Fibroblast of lung (primary cell): ENCODE measurements at regions not wholly inside any gene's neighbourhood (a gene's known extent, or its start where the extent isn't known, plus 50 kb on each side); places are given as distances from the start of the nearest gene placed in this dataset.

Experiments used
- DNase-seq, 2 donors: peaks; one replicate each; pipeline versions ENCODE4 v3.0.0 to v3.0.0-alpha.2; 2010; ENCODE audit warnings: low read depth in 2 of 2
- H2AFZ ChIP-seq: 2 replicates; pipeline ENCODE4 v1.5.1; 2012; ENCODE audit warnings: low read length, control low read depth, inconsistent platforms
- H3K27ac ChIP-seq: 2 replicates; pipeline ENCODE4 v1.5.1; 2011; ENCODE audit warnings: low read length, control low read depth; ENCODE audit not compliant: insufficient read depth
- H3K27me3 ChIP-seq: 2 replicates; pipeline ENCODE4 v1.5.1; 2011; ENCODE audit warnings: mild to moderate bottlenecking, low read length; ENCODE audit not compliant: control insufficient read depth, insufficient read depth
- H3K36me3 ChIP-seq: 2 replicates; pipeline ENCODE4 v1.5.1; 2011; ENCODE audit warnings: low read length; ENCODE audit not compliant: control insufficient read depth, insufficient read depth
- H3K4me1 ChIP-seq: 2 replicates; pipeline ENCODE4 v1.5.1; 2011; ENCODE audit warnings: low read length; ENCODE audit not compliant: control insufficient read depth, insufficient read depth; ENCODE audit errors: extremely low read depth
- H3K4me2 ChIP-seq: 2 replicates; pipeline ENCODE4 v1.5.1; 2011; ENCODE audit warnings: low read length, control low read depth; ENCODE audit not compliant: insufficient read depth; ENCODE audit errors: extremely low read depth
- H3K4me3 ChIP-seq, 4 experiments: fragments of 200-600 bp in 1 of 4; sonication (generic) in 1 of 4; replicated peaks in 1 of 4; 2 replicates each; pipeline ENCODE4 v1.5.1; 2011 to 2016; ENCODE audit warnings: low read length in 4 of 4, low read depth in 3 of 4, mild to moderate bottlenecking in 3 of 4, control low read depth in 2 of 4, inconsistent platforms in 1 of 4, mixed read lengths in 1 of 4; ENCODE audit not compliant: insufficient read depth in 1 of 4; ENCODE audit errors: control extremely low read depth in 1 of 4
- H3K79me2 ChIP-seq: 2 replicates; pipeline ENCODE4 v1.5.1; 2012; ENCODE audit warnings: mild to moderate bottlenecking, low read length, inconsistent platforms; ENCODE audit not compliant: control insufficient read depth, insufficient read depth
- H3K9ac ChIP-seq: 2 replicates; pipeline ENCODE4 v1.5.1; 2011; ENCODE audit warnings: mild to moderate bottlenecking, low read length, control low read depth; ENCODE audit not compliant: insufficient read depth
- H3K9me3 ChIP-seq: 2 replicates; pipeline ENCODE4 v1.5.1; 2012; ENCODE audit warnings: low read depth, low read length; ENCODE audit not compliant: control insufficient read depth, insufficient read depth
- H4K20me1 ChIP-seq: 2 replicates; pipeline ENCODE4 v1.5.1; 2011; ENCODE audit warnings: low read length; ENCODE audit not compliant: control insufficient read depth, insufficient read depth; ENCODE audit errors: extremely low read depth
- EZH2 ChIP-seq: IDR thresholded peaks from 2 replicates; pipeline ENCODE4 v1.5.1; 2012; ENCODE audit warnings: low read length, control low read depth, mild to moderate bottlenecking; ENCODE audit errors: missing control alignments
- TF ChIP-seq, protein P1 (sequence below), 2 donors: IDR thresholded peaks in 1 of 2; conservative IDR thresholded peaks in 1 of 2; 1 replicate in 1 of 2; 2 replicates in 1 of 2; pipeline ENCODE4 v1.5.1; 2011 to 2012; ENCODE audit warnings: low read length in 2 of 2, control low read depth in 1 of 2, inconsistent platforms in 1 of 2, low read depth in 1 of 2, mild to moderate bottlenecking in 1 of 2

DNA sequence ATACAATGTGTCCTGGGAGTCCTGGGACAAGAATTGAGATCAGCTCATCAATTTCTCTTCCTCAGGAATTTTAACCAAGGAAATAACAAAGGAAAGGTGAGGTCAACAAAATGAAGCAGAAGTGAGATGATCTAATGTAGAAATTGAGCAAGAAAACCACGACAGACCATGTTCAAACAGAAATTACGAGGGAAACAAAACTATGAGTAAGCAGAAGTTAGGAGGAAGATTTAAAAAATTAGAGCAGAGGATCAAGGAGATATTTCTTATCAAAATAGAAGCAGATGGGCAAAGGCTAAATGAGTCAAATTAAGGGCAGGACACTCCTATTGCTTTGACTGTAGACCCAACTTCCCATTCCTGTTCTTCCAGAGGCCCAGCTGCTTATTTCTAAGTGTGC, 97.4 kb downstream of the HINT1 start:
- Histone ChIP-seq H3K4me3 (no peak overlapping the region), H3K27ac (no peak overlapping the region), H3K4me1 (no peaks in the 10 kb centered on the region), H3K79me2 (no peaks in the 10 kb centered on the region), H3K9ac (no peak overlapping the region), H4K20me1 (no peaks in the 10 kb centered on the region), H3K4me2 (no peak overlapping the region), H2AFZ (no peak overlapping the region), H3K9me3 (no peaks in the 10 kb centered on the region), H3K36me3 (no peaks in the 10 kb centered on the region), H3K27me3 (no peaks in the 10 kb centered on the region)
- TF ChIP-seq EZH2 = no peak
- TF ChIP-seq, protein P1, sequence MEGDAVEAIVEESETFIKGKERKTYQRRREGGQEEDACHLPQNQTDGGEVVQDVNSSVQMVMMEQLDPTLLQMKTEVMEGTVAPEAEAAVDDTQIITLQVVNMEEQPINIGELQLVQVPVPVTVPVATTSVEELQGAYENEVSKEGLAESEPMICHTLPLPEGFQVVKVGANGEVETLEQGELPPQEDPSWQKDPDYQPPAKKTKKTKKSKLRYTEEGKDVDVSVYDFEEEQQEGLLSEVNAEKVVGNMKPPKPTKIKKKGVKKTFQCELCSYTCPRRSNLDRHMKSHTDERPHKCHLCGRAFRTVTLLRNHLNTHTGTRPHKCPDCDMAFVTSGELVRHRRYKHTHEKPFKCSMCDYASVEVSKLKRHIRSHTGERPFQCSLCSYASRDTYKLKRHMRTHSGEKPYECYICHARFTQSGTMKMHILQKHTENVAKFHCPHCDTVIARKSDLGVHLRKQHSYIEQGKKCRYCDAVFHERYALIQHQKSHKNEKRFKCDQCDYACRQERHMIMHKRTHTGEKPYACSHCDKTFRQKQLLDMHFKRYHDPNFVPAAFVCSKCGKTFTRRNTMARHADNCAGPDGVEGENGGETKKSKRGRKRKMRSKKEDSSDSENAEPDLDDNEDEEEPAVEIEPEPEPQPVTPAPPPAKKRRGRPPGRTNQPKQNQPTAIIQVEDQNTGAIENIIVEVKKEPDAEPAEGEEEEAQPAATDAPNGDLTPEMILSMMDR (conservative IDR thresholded peaks at IDR 0.05 in 1 of 2, IDR thresholded peaks at IDR 0.05 in 1 of 2; ENCODE audit: low read depth in 1 of 2, low read length in 2 of 2) = no peak
- DNase-seq = no peak

DNA sequence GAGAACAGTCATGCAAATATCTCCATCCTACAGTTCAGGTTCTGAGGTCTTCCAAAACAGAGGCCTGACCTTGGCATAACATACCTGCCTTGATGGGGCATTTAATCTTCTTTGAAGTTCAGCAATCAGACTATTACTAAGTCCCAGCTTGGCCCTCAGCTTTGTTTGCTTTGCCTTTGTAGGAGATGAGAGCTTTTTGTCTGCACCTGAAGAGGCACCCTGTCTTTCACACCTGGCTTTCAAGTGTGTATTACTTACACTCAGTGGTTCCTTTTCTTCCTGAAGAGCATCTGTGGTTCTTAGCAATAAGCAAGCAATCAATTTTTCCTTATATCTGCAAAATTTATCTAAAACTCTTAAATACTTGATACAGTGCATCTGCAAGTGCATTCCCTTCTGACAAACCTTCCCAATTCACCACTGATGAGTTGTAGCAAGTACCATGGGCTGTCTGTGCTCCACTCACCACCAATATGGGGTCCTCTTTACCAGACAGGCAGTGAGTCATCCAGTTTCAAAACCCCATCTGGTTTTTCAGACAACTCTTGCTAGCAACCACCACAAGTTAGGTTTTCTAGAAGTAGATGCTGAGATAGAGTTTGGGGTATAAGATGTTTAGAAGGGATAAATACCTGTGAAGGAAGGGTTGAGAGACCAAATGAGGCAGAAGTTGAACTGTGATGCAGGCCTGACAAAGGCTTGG, 100.2 kb downstream of the HINT1 start:
- H2AFZ ChIP-seq = no peak overlapping the region
- H3K27ac ChIP-seq = no peak overlapping the region
- no peak overlapping the region for H3K4me3 ChIP-seq
- H3K36me3 ChIP-seq = no peaks in the 10 kb centered on the region
- TF ChIP-seq EZH2 = no peak
- TF ChIP-seq, protein P1 (conservative IDR thresholded peaks at IDR 0.05 in 1 of 2, IDR thresholded peaks at IDR 0.05 in 1 of 2; ENCODE audit: low read depth in 1 of 2, low read length in 2 of 2) = no peak
- H3K79me2 ChIP-seq = no peaks in the 10 kb centered on the region
- H3K9ac ChIP-seq = no peak overlapping the region
- H3K27me3 ChIP-seq = no peaks in the 10 kb centered on the region
- no peaks in the 10 kb centered on the region for H4K20me1 ChIP-seq
- DNase-seq = no peak
- H3K9me3 ChIP-seq = no peaks in the 10 kb centered on the region
- H3K4me2 ChIP-seq = no peak overlapping the region
- H3K4me1 ChIP-seq = no peaks in the 10 kb centered on the region

DNA sequence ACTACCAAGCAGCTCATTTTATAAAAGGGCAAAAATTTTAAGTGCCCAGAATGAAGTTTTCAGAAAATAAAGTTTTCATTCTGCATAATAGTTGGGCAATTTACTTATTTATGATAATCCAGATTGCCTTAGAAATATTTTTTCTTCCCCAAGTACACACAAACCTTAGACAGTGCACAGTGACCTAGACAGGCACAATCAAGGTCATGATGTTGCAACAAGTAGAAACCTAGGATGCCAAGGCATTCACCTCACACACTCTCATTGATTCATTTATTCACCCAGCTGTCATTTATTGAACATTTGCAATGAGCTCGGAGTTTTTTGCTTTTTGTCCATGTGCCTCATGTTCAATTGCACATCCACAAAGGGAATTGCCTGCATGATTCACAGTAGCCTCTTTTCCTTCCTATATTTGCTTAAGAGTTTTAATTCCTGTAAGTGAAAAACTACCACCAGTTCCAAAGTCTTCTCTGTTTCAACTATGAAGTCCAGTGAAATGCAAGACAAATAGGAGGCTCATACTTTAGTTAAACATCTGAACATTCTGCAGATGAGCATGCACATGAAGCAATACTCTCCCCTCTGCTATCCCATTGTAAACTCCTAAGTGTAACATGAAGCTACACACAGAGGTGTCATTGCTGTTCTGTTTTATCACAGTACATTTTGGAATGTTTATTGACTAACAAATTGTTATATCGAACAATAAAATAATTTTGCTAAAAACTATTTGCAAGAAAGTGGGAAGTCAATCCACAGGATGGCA, 122.9 kb downstream of the HINT1 start:
- Histone ChIP-seq H3K4me1 (no peaks in the 10 kb centered on the region), H4K20me1 (no peaks in the 10 kb centered on the region), H3K27ac (no peak overlapping the region), H3K4me3 (no peak overlapping the region), H3K79me2 (no peaks in the 10 kb centered on the region), H2AFZ (no peak overlapping the region), H3K27me3 (no peaks in the 10 kb centered on the region), H3K9me3 (no peaks in the 10 kb centered on the region), H3K9ac (no peak overlapping the region), H3K36me3 (no peaks in the 10 kb centered on the region), H3K4me2 (no peak overlapping the region)
- DNase-seq = no peak
- TF ChIP-seq EZH2 = no peak
- TF ChIP-seq, protein P1 (conservative IDR thresholded peaks at IDR 0.05 in 1 of 2, IDR thresholded peaks at IDR 0.05 in 1 of 2; ENCODE audit: low read depth in 1 of 2, low read length in 2 of 2) = no peak
